ENCODE measurements at regions not wholly inside any gene's neighbourhood (a gene's known extent, or its start where the extent isn't known, plus 50 kb on each side); places are given as distances from the start of the nearest gene placed in this dataset.

- Histone ChIP-seq H3K4me2 (ENCODE audit: low read length) (no peak overlapping the region), H3K9me3 (ENCODE audit: control insufficient read depth in 1 of 2, insufficient read depth in 1 of 2, low read depth in 1 of 2, low read length in 2 of 2) (no peaks in the 10 kb centered on the region), H3K9me2 (ENCODE audit: insufficient read depth) (no peaks in the 10 kb centered on the region), H3K4me1 (ENCODE audit: control insufficient read depth in 1 of 2, insufficient read depth in 2 of 2, low read length in 2 of 2) (no peaks in the 10 kb centered on the region; a peak in 1 of 4 replicates), H3K27ac (ENCODE audit: low read depth, low read length) (no peak overlapping the region), H3K4me3 (replicated peaks in 1 of 2; ENCODE audit: low read depth in 1 of 2, low read length in 2 of 2) (no peak overlapping the region), H3K36me3 (ENCODE audit: control insufficient read depth in 1 of 2, insufficient read depth in 2 of 2, low read length in 2 of 2) (no peaks in the 10 kb centered on the region), H3K79me2 (ENCODE audit: insufficient read depth, low read length) (no peaks in the 10 kb centered on the region), H3K27me3 (ENCODE audit: insufficient read depth, low read length) (no peaks in the 10 kb centered on the region), H4K20me1 (ENCODE audit: insufficient read depth) (no peaks in the 10 kb centered on the region), H3K9ac (ENCODE audit: low read length) (no peak overlapping the region), H2AFZ (ENCODE audit: low read depth, low read length, poor library complexity, severe bottlenecking) (no peak overlapping the region)
- TF ChIP-seq CEBPB (IDR thresholded peaks at IDR 0.05; ENCODE audit: low read depth) (no peak), SIN3A (IDR thresholded peaks at IDR 0.05; ENCODE audit: low read depth) (no peak), JUND (IDR thresholded peaks at IDR 0.05) (no peak), CBX3 (IDR thresholded peaks at IDR 0.05; ENCODE audit: low read depth) (no peak), POLR2AphosphoS5 (IDR thresholded peaks at IDR 0.05; ENCODE audit: low read depth, low read length) (no peak), RAD21 (IDR thresholded peaks at IDR 0.05; ENCODE audit: low read depth) (no peak), EGR1 (IDR thresholded peaks at IDR 0.05; ENCODE audit: low read depth) (no peak), EZH2 (IDR thresholded peaks at IDR 0.05) (no peak), TCF7L2 (IDR thresholded peaks at IDR 0.05; ENCODE audit: borderline replicate concordance, extremely low read depth, insufficient read depth, insufficient read length) (no peak), YY1 (IDR thresholded peaks at IDR 0.05; ENCODE audit: extremely low read depth, insufficient replicate concordance, low read depth, low read length) (no peak), ZFX (IDR thresholded peaks at IDR 0.05) (no peak), ZNF274 (IDR thresholded peaks at IDR 0.05; ENCODE audit: low read depth, low read length) (no peak)
- TF ChIP-seq, protein P1, sequence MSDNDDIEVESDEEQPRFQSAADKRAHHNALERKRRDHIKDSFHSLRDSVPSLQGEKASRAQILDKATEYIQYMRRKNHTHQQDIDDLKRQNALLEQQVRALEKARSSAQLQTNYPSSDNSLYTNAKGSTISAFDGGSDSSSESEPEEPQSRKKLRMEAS (IDR thresholded peaks at IDR 0.05): no peak
- TF ChIP-seq, protein P2, sequence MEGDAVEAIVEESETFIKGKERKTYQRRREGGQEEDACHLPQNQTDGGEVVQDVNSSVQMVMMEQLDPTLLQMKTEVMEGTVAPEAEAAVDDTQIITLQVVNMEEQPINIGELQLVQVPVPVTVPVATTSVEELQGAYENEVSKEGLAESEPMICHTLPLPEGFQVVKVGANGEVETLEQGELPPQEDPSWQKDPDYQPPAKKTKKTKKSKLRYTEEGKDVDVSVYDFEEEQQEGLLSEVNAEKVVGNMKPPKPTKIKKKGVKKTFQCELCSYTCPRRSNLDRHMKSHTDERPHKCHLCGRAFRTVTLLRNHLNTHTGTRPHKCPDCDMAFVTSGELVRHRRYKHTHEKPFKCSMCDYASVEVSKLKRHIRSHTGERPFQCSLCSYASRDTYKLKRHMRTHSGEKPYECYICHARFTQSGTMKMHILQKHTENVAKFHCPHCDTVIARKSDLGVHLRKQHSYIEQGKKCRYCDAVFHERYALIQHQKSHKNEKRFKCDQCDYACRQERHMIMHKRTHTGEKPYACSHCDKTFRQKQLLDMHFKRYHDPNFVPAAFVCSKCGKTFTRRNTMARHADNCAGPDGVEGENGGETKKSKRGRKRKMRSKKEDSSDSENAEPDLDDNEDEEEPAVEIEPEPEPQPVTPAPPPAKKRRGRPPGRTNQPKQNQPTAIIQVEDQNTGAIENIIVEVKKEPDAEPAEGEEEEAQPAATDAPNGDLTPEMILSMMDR (IDR thresholded peaks at IDR 0.05 in 2 of 3, conservative IDR thresholded peaks at IDR 0.05 in 1 of 3; ENCODE audit: borderline replicate concordance in 1 of 3, insufficient read depth in 1 of 3, low read depth in 2 of 3, low read length in 2 of 3): no peak
- TF ChIP-seq, protein P3, sequence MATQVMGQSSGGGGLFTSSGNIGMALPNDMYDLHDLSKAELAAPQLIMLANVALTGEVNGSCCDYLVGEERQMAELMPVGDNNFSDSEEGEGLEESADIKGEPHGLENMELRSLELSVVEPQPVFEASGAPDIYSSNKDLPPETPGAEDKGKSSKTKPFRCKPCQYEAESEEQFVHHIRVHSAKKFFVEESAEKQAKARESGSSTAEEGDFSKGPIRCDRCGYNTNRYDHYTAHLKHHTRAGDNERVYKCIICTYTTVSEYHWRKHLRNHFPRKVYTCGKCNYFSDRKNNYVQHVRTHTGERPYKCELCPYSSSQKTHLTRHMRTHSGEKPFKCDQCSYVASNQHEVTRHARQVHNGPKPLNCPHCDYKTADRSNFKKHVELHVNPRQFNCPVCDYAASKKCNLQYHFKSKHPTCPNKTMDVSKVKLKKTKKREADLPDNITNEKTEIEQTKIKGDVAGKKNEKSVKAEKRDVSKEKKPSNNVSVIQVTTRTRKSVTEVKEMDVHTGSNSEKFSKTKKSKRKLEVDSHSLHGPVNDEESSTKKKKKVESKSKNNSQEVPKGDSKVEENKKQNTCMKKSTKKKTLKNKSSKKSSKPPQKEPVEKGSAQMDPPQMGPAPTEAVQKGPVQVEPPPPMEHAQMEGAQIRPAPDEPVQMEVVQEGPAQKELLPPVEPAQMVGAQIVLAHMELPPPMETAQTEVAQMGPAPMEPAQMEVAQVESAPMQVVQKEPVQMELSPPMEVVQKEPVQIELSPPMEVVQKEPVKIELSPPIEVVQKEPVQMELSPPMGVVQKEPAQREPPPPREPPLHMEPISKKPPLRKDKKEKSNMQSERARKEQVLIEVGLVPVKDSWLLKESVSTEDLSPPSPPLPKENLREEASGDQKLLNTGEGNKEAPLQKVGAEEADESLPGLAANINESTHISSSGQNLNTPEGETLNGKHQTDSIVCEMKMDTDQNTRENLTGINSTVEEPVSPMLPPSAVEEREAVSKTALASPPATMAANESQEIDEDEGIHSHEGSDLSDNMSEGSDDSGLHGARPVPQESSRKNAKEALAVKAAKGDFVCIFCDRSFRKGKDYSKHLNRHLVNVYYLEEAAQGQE (IDR thresholded peaks at IDR 0.05; ENCODE audit: low read depth): no peak
- TF ChIP-seq, protein P4, sequence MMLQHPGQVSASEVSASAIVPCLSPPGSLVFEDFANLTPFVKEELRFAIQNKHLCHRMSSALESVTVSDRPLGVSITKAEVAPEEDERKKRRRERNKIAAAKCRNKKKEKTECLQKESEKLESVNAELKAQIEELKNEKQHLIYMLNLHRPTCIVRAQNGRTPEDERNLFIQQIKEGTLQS (IDR thresholded peaks at IDR 0.05): no peak
- CTCF ChIA-PET: interaction anchor here (0.7 to 4.9 kb wide), 3 partner anchors 576 to 666 kb away, joined by 4 to 50 read pairs (median 19); no protein-coding TSS in a partner anchor
- no TSS peak for BruUV-seq (replicated peaks)
- intact Hi-C loops (cut with micrococcal nuclease): no loop called here
- DNase-seq (ENCODE audit: low read depth, low spot score) (no peak), ATAC-seq (no peak)
- POLR2A ChIA-PET: no interaction called here
- RAD21 ChIA-PET (ENCODE audit: low non-redundant PET in 1 of 2, low total read pairs in 2 of 2, uncharacterized antibody in 2 of 2, unreplicated experiment in 2 of 2): no interaction called here
These were observed 148.4 kb upstream of the HDAC9 start for GRCh38 chr7:18347170-18347569.
